ENCODE measurements at regions not wholly inside any gene's neighbourhood (a gene's known extent, or its start where the extent isn't known, plus 50 kb on each side); places are given as distances from the start of the nearest gene placed in this dataset.
"Not testable (repeated sequence)": the region's sequence is repeated elsewhere in the genome, so short reads cannot be mapped to it uniquely, and the experiment has no call there.

DNA sequence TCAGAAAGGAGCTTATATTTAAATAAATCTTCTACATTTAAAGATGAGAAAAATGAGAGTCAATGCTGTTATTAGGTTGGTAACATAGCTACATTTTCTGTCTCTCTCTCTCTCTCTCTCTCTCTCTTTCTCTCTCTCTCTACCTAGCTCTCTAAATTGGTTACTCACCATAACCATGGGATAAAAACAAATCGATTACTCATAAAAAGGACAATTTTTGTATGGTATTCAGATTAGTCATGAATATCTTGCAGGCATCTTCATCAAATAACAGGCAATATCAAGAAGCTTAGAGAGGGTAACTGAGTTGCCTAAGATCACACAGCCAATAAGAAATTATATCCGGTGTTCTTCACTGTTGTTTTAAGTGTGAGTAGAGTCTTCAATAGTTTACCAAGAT, 81.8 kb upstream of the ALCAM start:
- DNase-seq, result no peak
- Histone ChIP-seq H3K4me1 (no peaks in the 10 kb centered on the region), H3K36me3 (no peaks in the 10 kb centered on the region), H3K9me3 (peaks cover 0 to 3% (median 0%) of the 10 kb centered on the region in 12 donors), H3K27ac (no peak overlapping the region), H3K4me3 (no peak overlapping the region), H3K27me3 (peaks cover 0 to 5% (median 0%) of the 10 kb centered on the region in 9 donors)
- TF ChIP-seq, protein P1, sequence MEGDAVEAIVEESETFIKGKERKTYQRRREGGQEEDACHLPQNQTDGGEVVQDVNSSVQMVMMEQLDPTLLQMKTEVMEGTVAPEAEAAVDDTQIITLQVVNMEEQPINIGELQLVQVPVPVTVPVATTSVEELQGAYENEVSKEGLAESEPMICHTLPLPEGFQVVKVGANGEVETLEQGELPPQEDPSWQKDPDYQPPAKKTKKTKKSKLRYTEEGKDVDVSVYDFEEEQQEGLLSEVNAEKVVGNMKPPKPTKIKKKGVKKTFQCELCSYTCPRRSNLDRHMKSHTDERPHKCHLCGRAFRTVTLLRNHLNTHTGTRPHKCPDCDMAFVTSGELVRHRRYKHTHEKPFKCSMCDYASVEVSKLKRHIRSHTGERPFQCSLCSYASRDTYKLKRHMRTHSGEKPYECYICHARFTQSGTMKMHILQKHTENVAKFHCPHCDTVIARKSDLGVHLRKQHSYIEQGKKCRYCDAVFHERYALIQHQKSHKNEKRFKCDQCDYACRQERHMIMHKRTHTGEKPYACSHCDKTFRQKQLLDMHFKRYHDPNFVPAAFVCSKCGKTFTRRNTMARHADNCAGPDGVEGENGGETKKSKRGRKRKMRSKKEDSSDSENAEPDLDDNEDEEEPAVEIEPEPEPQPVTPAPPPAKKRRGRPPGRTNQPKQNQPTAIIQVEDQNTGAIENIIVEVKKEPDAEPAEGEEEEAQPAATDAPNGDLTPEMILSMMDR (IDR thresholded peaks at IDR 0.05), result no peak
- no peak for TF ChIP-seq POLR2A (IDR thresholded peaks at IDR 0.05)
- WGBS, 4 donors, result 59 to 69% (median 62%) methylated on average over 2 of the region's 2 CpGs
- no peak for ATAC-seq
- intact Hi-C loops (cut with DNase I), result no loop called here

DNA sequence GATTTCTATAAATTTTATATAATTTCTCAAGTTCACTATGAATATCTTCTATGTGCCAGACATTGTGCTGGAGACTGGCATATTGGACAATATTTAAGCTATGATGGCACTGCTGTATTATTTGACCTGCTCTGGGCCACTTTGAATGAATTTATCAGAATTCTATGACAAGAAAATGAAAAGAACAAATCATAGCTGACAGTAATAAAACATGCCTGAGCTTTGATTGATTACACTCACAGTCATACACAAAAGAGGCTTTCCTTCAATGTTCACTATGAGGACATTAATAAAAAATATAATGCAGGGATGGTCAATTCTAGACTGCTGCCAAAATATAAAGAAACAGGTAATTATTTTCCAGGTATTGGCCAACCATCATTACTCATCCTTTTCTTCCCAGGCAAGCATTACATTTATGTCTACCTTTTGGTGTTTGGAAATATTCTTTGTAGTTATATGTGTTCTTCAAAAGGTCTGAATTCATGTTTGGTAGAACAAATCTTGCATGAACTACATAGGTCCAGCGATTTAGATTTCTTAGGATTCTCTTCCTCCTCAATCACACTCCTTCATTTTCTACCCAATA, 81.0 kb upstream of the ALCAM start:
- TF ChIP-seq POLR2A (IDR thresholded peaks at IDR 0.05), result no peak
- TF ChIP-seq, protein P1 (IDR thresholded peaks at IDR 0.05), result no peak
- Histone ChIP-seq H3K27ac (no peak overlapping the region), H3K36me3 (no peaks in the 10 kb centered on the region), H3K4me3 (no peak overlapping the region), H3K4me1 (no peaks in the 10 kb centered on the region), H3K9me3 (peaks cover 0 to 12% (median 0%) of the 10 kb centered on the region in 12 donors), H3K27me3 (peaks cover 0 to 5% (median 0%) of the 10 kb centered on the region in 9 donors)
- ATAC-seq (no peak), DNase-seq (no peak)
- WGBS, 4 donors, result 77 to 82% (median 78%) methylated on average over 1 of the region's 1 CpG
- intact Hi-C loops (cut with DNase I), result no loop called here

DNA sequence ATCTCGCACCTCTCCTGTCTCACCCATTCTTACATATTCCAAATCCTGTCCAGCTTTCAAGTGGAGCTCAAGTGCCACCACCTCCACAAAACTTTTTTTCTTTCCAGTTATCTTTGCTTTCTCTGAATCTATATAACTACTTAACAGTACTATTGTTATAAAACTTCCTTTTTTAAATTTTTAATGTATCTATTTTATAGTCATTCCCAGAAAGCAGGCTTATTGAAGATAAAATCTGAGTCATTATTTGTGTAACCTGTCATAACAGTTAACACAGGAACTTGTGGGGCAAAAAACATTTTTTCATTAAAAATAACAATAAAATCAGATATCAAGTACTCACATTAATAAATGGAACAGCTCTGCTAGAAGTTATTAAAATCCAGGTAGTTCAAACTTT, 73.3 kb upstream of the ALCAM start:
- DNase-seq, result no peak
- intact Hi-C loops (cut with DNase I), result no loop called here
- peaks cover 0 to 12% (median 0%) of the 10 kb centered on the region in 12 donors for H3K9me3 ChIP-seq
- no peak overlapping the region for H3K4me3 ChIP-seq
- no peak for ATAC-seq
- H3K36me3 ChIP-seq, result no peaks in the 10 kb centered on the region
- H3K27me3 ChIP-seq, result no peaks in the 10 kb centered on the region
- WGBS, 4 donors, result 84 to 91% (median 87%) methylated on average over 1 of the region's 1 CpG
- no peaks in the 10 kb centered on the region for H3K4me1 ChIP-seq
- TF ChIP-seq POLR2A (IDR thresholded peaks at IDR 0.05), result no peak
- TF ChIP-seq, protein P1 (IDR thresholded peaks at IDR 0.05), result no peak
- no peak overlapping the region for H3K27ac ChIP-seq

DNA sequence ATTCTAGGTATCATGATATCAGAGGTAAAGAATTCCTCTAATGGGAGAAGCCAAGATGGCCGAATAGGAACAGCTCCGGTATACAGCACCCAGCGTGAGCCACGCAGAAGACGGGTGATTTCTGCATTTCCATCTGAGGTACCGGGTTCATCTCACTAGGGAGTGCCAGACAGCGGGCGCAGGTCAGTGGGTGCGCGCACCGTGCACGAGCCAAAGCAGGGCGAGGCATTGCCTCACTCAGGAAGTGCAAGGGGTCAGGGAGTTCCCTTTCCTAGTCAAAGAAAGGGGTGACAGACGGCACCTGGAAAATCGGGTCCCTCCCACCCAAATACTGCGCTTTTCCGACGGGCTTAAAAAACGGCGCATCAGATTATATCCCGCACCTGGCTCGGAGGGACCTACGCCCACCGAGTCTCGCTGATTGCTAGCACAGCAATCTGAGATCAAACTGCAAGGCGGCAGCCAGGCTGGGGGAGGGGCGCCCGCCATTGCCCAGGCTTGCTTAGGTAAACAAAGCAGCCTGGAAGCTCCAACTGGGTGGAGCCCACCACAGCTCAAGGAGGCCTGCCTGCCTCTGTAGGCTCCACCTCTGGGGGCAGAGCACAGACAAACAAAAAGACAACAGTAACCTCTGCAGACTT, 70.4 kb upstream of the ALCAM start:
- ATAC-seq; H3K9me3 ChIP-seq; H3K27ac ChIP-seq; H3K4me1 ChIP-seq; DNase-seq; H3K4me3 ChIP-seq; H3K27me3 ChIP-seq; intact Hi-C loops (cut with DNase I); H3K36me3 ChIP-seq: not testable (repeated sequence)
- 79 to 94% (median 87%) methylated on average over 20 to 28 of the region's 28 CpGs for WGBS, 4 donors
